ENCODE measurements at regions not wholly inside any gene's neighbourhood (a gene's known extent, or its start where the extent isn't known, plus 50 kb on each side); places are given as distances from the start of the nearest gene placed in this dataset.

GRCh38 chr5:167247816-167248215 lies 1043.6 kb upstream of the WWC1 start:
- Histone ChIP-seq H4K8ac (ENCODE audit: low read length) (no peak overlapping the region), H3K14ac (ENCODE audit: low read length in 2 of 2) (no peak overlapping the region), H2BK5ac (ENCODE audit: low read depth, low read length, poor library complexity, severe bottlenecking) (no peak overlapping the region), H2BK12ac (ENCODE audit: low read length in 2 of 2) (no peak overlapping the region), H3K4me1 (ENCODE audit: control insufficient read depth, insufficient read depth, low read depth, low read length) (no peaks in the 10 kb centered on the region), H2BK15ac (ENCODE audit: low read depth, poor library complexity, severe bottlenecking) (no peak overlapping the region), H3K27ac (ENCODE audit: low read length, poor library complexity, severe bottlenecking) (no peak overlapping the region), H2BK120ac (ENCODE audit: low read depth, low read length) (no peak overlapping the region), H4K91ac (ENCODE audit: low read length) (no peak overlapping the region), H2AK5ac (ENCODE audit: low read length, severe bottlenecking) (no peak overlapping the region), H2AFZ (ENCODE audit: low read depth, low read length) (no peak overlapping the region), H3K18ac (ENCODE audit: low read depth in 1 of 2, low read length in 2 of 2) (no peak overlapping the region), H3K27me3 (ENCODE audit: control insufficient read depth in 1 of 2, insufficient read depth in 1 of 2, low read length in 2 of 2) (no peaks in the 10 kb centered on the region), H3K9ac (ENCODE audit: low read length) (no peak overlapping the region), H3K23ac (ENCODE audit: low read length in 2 of 2) (no peak overlapping the region), H3K79me1 (replicated peaks; ENCODE audit: low read length, poor library complexity, severe bottlenecking) (no peaks in the 10 kb centered on the region), H3K4ac (ENCODE audit: low read depth in 1 of 2, low read length in 2 of 2) (no peak overlapping the region), H3K9me3 (ENCODE audit: control insufficient read depth, low read length) (no peaks in the 10 kb centered on the region), H3K4me2 (ENCODE audit: low read length, poor library complexity, severe bottlenecking) (no peak overlapping the region), H3K4me3 (ENCODE audit: insufficient read depth in 1 of 2, low read depth in 1 of 2, low read length in 2 of 2) (no peak overlapping the region), H3K36me3 (ENCODE audit: control insufficient read depth in 1 of 2, insufficient read depth in 2 of 2, low read depth in 1 of 2, low read length in 2 of 2) (no peaks in the 10 kb centered on the region)
- WGBS, result 100% methylated on average over 2 of the region's 4 CpGs
- DNase-seq, result no peak

DNA sequence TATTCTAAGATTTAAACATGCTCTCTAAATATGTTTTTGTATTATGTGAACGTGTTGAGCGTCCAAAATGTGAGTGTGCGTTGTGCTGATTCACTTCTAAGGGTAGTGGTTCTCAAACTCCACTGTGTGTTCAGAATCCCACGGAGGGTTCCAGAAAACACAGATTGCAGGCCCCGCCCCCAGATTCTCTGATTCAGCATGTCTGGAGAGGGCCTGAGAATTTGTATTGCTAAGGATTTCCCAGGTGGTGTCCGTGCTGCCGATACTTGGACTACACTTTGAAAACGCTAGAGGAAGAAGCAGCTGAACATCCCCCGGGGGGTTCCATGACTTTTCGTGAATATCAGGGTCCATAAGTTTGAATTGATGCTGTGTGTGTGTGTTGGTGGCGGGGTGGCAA lies 1043.2 kb upstream of the WWC1 start:
- Histone ChIP-seq H3K9ac (ENCODE audit: low read length) (no peak overlapping the region), H4K91ac (ENCODE audit: low read length) (no peak overlapping the region), H2AFZ (ENCODE audit: low read depth, low read length) (no peak overlapping the region), H3K18ac (ENCODE audit: low read depth in 1 of 2, low read length in 2 of 2) (no peak overlapping the region), H2BK15ac (ENCODE audit: low read depth, poor library complexity, severe bottlenecking) (no peak overlapping the region), H3K4ac (ENCODE audit: low read depth in 1 of 2, low read length in 2 of 2) (no peak overlapping the region), H3K36me3 (ENCODE audit: control insufficient read depth in 1 of 2, insufficient read depth in 2 of 2, low read depth in 1 of 2, low read length in 2 of 2) (no peaks in the 10 kb centered on the region), H3K27ac (ENCODE audit: low read length, poor library complexity, severe bottlenecking) (no peak overlapping the region), H3K27me3 (ENCODE audit: control insufficient read depth in 1 of 2, insufficient read depth in 1 of 2, low read length in 2 of 2) (no peaks in the 10 kb centered on the region), H3K9me3 (ENCODE audit: control insufficient read depth, low read length) (no peaks in the 10 kb centered on the region), H3K14ac (ENCODE audit: low read length in 2 of 2) (no peak overlapping the region), H2BK120ac (ENCODE audit: low read depth, low read length) (no peak overlapping the region), H2BK5ac (ENCODE audit: low read depth, low read length, poor library complexity, severe bottlenecking) (no peak overlapping the region), H3K79me1 (replicated peaks; ENCODE audit: low read length, poor library complexity, severe bottlenecking) (no peaks in the 10 kb centered on the region), H4K8ac (ENCODE audit: low read length) (no peak overlapping the region), H3K23ac (ENCODE audit: low read length in 2 of 2) (no peak overlapping the region), H2BK12ac (ENCODE audit: low read length in 2 of 2) (no peak overlapping the region), H3K4me2 (ENCODE audit: low read length, poor library complexity, severe bottlenecking) (no peak overlapping the region), H3K4me3 (ENCODE audit: insufficient read depth in 1 of 2, low read depth in 1 of 2, low read length in 2 of 2) (no peak overlapping the region), H3K4me1 (ENCODE audit: control insufficient read depth, insufficient read depth, low read depth, low read length) (no peaks in the 10 kb centered on the region), H2AK5ac (ENCODE audit: low read length, severe bottlenecking) (no peak overlapping the region)
- no peak for DNase-seq
- WGBS, result 90% methylated on average over 11 of the region's 11 CpGs

GRCh38 chr5:167250996-167251395 lies 1040.4 kb upstream of the WWC1 start:
- Histone ChIP-seq H3K4me2 (ENCODE audit: low read length, poor library complexity, severe bottlenecking) (no peak overlapping the region), H4K91ac (ENCODE audit: low read length) (no peak overlapping the region), H3K4me1 (ENCODE audit: control insufficient read depth, insufficient read depth, low read depth, low read length) (no peaks in the 10 kb centered on the region), H4K8ac (ENCODE audit: low read length) (no peak overlapping the region), H2AK5ac (ENCODE audit: low read length, severe bottlenecking) (no peak overlapping the region), H2BK12ac (ENCODE audit: low read length in 2 of 2) (no peak overlapping the region), H2BK15ac (ENCODE audit: low read depth, poor library complexity, severe bottlenecking) (no peak overlapping the region), H2BK5ac (ENCODE audit: low read depth, low read length, poor library complexity, severe bottlenecking) (no peak overlapping the region), H3K27ac (ENCODE audit: low read length, poor library complexity, severe bottlenecking) (no peak overlapping the region), H3K23ac (ENCODE audit: low read length in 2 of 2) (no peak overlapping the region), H2AFZ (ENCODE audit: low read depth, low read length) (no peak overlapping the region), H3K9me3 (ENCODE audit: control insufficient read depth, low read length) (no peaks in the 10 kb centered on the region), H3K79me1 (replicated peaks; ENCODE audit: low read length, poor library complexity, severe bottlenecking) (no peaks in the 10 kb centered on the region), H3K36me3 (ENCODE audit: control insufficient read depth in 1 of 2, insufficient read depth in 2 of 2, low read depth in 1 of 2, low read length in 2 of 2) (no peaks in the 10 kb centered on the region), H3K4ac (ENCODE audit: low read depth in 1 of 2, low read length in 2 of 2) (no peak overlapping the region), H2BK120ac (ENCODE audit: low read depth, low read length) (no peak overlapping the region), H3K9ac (ENCODE audit: low read length) (no peak overlapping the region), H3K27me3 (ENCODE audit: control insufficient read depth in 1 of 2, insufficient read depth in 1 of 2, low read length in 2 of 2) (no peaks in the 10 kb centered on the region), H3K18ac (ENCODE audit: low read depth in 1 of 2, low read length in 2 of 2) (no peak overlapping the region), H3K4me3 (ENCODE audit: insufficient read depth in 1 of 2, low read depth in 1 of 2, low read length in 2 of 2) (no peak overlapping the region), H3K14ac (ENCODE audit: low read length in 2 of 2) (no peak overlapping the region)
- WGBS, result 67% methylated on average over 2 of the region's 4 CpGs
- DNase-seq, result no peak

GRCh38 chr5:167254132-167254531 lies 1037.3 kb upstream of the WWC1 start:
- WGBS, result 94% methylated on average over 3 of the region's 3 CpGs

More at GRCh38 chr5:167254132-167254531, 1037.3 kb upstream of the WWC1 start:
- Histone ChIP-seq H3K27ac (ENCODE audit: low read length, poor library complexity, severe bottlenecking) (no peak overlapping the region), H3K4me3 (ENCODE audit: insufficient read depth in 1 of 2, low read depth in 1 of 2, low read length in 2 of 2) (no peak overlapping the region), H2BK15ac (ENCODE audit: low read depth, poor library complexity, severe bottlenecking) (no peak overlapping the region), H3K23ac (ENCODE audit: low read length in 2 of 2) (no peak overlapping the region), H2AFZ (ENCODE audit: low read depth, low read length) (no peak overlapping the region), H3K4me1 (ENCODE audit: control insufficient read depth, insufficient read depth, low read depth, low read length) (no peaks in the 10 kb centered on the region), H4K91ac (ENCODE audit: low read length) (no peak overlapping the region), H2BK5ac (ENCODE audit: low read depth, low read length, poor library complexity, severe bottlenecking) (no peak overlapping the region), H2BK12ac (ENCODE audit: low read length in 2 of 2) (no peak overlapping the region), H4K8ac (ENCODE audit: low read length) (no peak overlapping the region), H3K4me2 (ENCODE audit: low read length, poor library complexity, severe bottlenecking) (no peak overlapping the region), H3K4ac (ENCODE audit: low read depth in 1 of 2, low read length in 2 of 2) (no peak overlapping the region), H3K9me3 (ENCODE audit: control insufficient read depth, low read length) (no peaks in the 10 kb centered on the region), H3K36me3 (ENCODE audit: control insufficient read depth in 1 of 2, insufficient read depth in 2 of 2, low read depth in 1 of 2, low read length in 2 of 2) (no peaks in the 10 kb centered on the region), H2AK5ac (ENCODE audit: low read length, severe bottlenecking) (no peak overlapping the region), H3K18ac (ENCODE audit: low read depth in 1 of 2, low read length in 2 of 2) (no peak overlapping the region), H3K14ac (ENCODE audit: low read length in 2 of 2) (no peak overlapping the region), H3K27me3 (ENCODE audit: control insufficient read depth in 1 of 2, insufficient read depth in 1 of 2, low read length in 2 of 2) (no peaks in the 10 kb centered on the region), H3K9ac (ENCODE audit: low read length) (no peak overlapping the region), H3K79me1 (replicated peaks; ENCODE audit: low read length, poor library complexity, severe bottlenecking) (no peaks in the 10 kb centered on the region), H2BK120ac (ENCODE audit: low read depth, low read length) (no peak overlapping the region)
- DNase-seq, result no peak
